ENCODE measurements at regions not wholly inside any gene's neighbourhood (a gene's known extent, or its start where the extent isn't known, plus 50 kb on each side); places are given as distances from the start of the nearest gene placed in this dataset.
"Not testable (repeated sequence)": the region's sequence is repeated elsewhere in the genome, so short reads cannot be mapped to it uniquely, and the experiment has no call there.

DNA sequence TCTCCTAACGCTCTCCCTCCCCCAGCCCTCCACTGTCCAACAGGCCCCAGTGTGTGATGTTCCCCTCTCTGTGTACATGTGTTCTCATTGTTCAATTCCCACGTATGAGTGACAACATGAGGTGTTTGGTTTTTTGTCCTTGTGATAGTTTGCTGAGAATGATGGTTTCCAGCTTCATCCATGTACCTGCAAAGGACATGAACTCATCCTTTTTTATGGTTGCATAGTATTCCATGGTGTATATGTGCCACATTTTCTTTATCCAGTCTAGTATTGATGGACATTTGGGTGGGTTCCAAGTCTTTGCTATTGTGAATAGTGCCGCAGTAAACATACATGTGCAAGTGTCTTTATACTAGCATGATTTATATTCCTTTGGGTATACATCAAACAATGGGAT is 347.4 kb downstream of the MAGEE1 start:
- DNase-seq (ENCODE audit: low spot score); H3K4me3 Mint-ChIP-seq; intact Hi-C loops (cut with micrococcal nuclease); H3K36me3 Mint-ChIP-seq (ENCODE audit: low read depth); H3K27ac Mint-ChIP-seq; H3K27me3 Mint-ChIP-seq (ENCODE audit: insufficient read depth); H3K4me1 Mint-ChIP-seq (ENCODE audit: low read depth); H3K9me3 Mint-ChIP-seq: not testable (repeated sequence)

DNA sequence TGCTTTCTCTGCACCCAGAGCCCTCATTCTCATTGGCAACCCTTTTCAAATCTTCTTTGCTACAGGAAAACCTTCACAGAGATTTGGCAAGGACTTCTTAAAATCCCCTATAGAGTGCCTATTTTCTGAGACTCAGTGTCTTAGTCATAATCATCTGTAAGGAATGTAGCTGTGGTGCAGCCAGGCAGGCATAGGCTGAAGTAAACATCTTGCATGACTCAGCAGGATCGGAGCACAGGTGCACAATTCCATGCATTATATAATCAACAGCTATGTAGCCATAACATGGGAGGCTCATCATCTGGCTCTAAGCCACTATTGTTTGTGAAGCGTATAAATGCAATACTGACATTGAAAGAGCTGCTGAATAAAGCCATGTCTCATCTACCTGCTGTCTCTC is 368.8 kb downstream of the MAGEE1 start:
- Mint-ChIP-seq H3K27ac (no peak overlapping the region), H3K36me3 (ENCODE audit: low read depth) (no peaks in the 10 kb centered on the region), H3K27me3 (ENCODE audit: insufficient read depth) (no peaks in the 10 kb centered on the region), H3K9me3 (no peaks in the 10 kb centered on the region), H3K4me3 (no peak overlapping the region), H3K4me1 (ENCODE audit: low read depth) (no peaks in the 10 kb centered on the region)
- no peak for DNase-seq (ENCODE audit: low spot score)
- intact Hi-C loops (cut with micrococcal nuclease) = no loop called here

DNA sequence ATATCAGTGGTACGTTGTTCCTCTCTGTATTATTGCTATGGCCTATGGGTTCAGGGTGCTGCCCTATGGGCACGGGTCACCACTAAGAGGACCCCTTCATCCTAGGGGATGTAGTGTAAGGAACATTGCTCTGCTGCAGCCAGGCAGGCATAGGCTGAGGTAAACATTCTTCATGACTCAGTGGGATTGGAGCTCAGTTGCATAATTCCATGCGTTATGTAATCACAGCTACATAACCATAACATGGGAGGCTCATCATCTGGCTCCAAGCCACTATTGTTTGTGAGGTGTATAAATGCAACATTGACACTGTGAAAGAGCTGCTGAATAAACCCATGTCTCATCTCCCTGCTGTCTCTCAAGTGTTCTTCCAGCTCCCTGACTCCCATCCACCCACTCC is 375.2 kb downstream of the MAGEE1 start:
- Mint-ChIP-seq H3K36me3 (ENCODE audit: low read depth) (no peaks in the 10 kb centered on the region), H3K4me1 (ENCODE audit: low read depth) (no peaks in the 10 kb centered on the region), H3K27ac (no peak overlapping the region), H3K9me3 (no peaks in the 10 kb centered on the region), H3K27me3 (ENCODE audit: insufficient read depth) (no peaks in the 10 kb centered on the region), H3K4me3 (no peak overlapping the region)
- intact Hi-C loops (cut with micrococcal nuclease) = no loop called here
- no peak for DNase-seq (ENCODE audit: low spot score)

DNA sequence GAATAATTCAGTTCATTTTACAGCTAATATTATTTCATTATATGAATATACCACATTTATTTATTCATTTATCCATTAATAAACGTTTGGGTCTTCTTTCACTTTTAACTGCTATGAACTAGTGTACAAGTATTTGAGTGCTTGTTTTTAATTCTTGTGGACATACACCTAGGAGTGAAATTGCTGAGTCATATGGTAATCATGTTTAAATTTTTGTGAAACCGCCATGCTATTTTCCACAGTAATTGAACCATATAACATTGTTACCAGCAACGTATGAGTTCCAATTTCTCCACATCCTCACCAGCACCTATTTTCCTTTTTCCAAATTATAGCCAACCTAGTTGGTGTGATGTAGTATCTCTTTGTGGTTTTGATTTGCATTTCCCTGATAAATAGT is 388.2 kb downstream of the MAGEE1 start:
- no peaks in the 10 kb centered on the region for H3K9me3 Mint-ChIP-seq
- H3K4me3 Mint-ChIP-seq = no peak overlapping the region
- intact Hi-C loops (cut with micrococcal nuclease) = no loop called here
- no peak for DNase-seq (ENCODE audit: low spot score)
- no peaks in the 10 kb centered on the region for H3K4me1 Mint-ChIP-seq (ENCODE audit: low read depth)
- no peaks in the 10 kb centered on the region for H3K27me3 Mint-ChIP-seq (ENCODE audit: insufficient read depth)
- H3K27ac Mint-ChIP-seq = no peak overlapping the region
- H3K36me3 Mint-ChIP-seq (ENCODE audit: low read depth) = no peaks in the 10 kb centered on the region

DNA sequence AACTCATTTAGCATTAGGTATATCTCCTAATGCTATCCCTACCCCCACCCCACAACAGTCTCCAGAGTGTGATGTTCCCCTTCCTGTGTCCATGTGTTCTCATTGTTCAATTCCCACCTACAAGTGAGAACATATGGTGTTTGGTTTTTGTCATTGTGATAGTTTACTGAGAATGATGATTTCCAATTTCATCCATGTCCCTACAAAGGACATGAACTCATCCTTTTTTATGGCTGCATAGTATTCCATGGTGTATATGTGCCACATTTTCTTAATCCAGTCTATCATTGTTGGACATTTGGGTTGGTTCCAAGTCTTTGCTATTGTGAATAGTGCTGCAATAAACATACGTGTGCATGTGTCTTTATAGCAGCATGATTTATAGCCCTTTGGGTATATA is 389.8 kb downstream of the MAGEE1 start:
- H3K27me3 Mint-ChIP-seq (ENCODE audit: insufficient read depth); H3K27ac Mint-ChIP-seq; intact Hi-C loops (cut with micrococcal nuclease); H3K4me1 Mint-ChIP-seq (ENCODE audit: low read depth); H3K36me3 Mint-ChIP-seq (ENCODE audit: low read depth); H3K4me3 Mint-ChIP-seq; H3K9me3 Mint-ChIP-seq; DNase-seq (ENCODE audit: low spot score): not testable (repeated sequence)

DNA sequence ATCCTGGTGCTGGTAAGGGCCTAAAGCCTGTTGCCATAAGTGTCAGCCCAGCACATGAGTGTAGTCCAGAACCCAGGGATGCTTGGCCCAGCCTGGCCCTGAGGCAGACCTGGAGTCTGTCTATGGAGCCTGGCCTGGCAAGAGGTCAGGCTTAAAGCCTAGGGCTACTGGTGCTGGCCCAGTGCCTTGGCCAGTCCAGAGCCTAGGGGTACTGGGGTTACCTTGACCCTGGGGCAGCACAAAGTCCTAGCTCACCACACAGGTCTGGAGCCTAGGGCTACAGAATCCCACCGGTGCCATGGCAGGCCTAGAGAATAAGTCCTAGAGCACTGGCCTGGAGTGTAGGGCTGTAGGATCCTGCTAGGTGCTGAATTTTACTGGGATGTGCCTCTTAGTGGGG is 393.8 kb downstream of the MAGEE1 start:
- Mint-ChIP-seq H3K9me3 (no peaks in the 10 kb centered on the region), H3K4me3 (no peak overlapping the region), H3K36me3 (ENCODE audit: low read depth) (no peaks in the 10 kb centered on the region), H3K27me3 (ENCODE audit: insufficient read depth) (no peaks in the 10 kb centered on the region), H3K27ac (no peak overlapping the region), H3K4me1 (ENCODE audit: low read depth) (no peaks in the 10 kb centered on the region)
- no peak for DNase-seq (ENCODE audit: low spot score)
- intact Hi-C loops (cut with micrococcal nuclease) = no loop called here

DNA sequence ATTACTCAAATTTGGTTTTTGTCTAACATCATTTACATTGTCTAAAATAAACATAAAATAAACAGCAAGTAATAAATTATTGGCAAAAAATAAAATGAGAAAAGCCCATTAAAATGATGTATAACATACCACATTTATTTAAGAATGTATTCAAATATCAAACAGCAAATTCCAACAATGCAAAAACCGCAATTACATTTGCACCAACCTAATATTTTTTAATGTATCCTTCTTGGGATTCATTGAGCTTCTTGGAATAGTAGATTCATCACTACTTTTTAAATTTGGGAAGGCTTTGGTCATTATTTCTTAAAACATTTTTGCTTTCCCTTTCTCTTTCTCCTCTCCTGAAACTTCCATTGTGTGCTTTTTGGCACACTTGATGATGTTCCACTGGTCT is 400.2 kb downstream of the MAGEE1 start:
- H3K27me3 Mint-ChIP-seq (ENCODE audit: insufficient read depth) = no peaks in the 10 kb centered on the region

DNA sequence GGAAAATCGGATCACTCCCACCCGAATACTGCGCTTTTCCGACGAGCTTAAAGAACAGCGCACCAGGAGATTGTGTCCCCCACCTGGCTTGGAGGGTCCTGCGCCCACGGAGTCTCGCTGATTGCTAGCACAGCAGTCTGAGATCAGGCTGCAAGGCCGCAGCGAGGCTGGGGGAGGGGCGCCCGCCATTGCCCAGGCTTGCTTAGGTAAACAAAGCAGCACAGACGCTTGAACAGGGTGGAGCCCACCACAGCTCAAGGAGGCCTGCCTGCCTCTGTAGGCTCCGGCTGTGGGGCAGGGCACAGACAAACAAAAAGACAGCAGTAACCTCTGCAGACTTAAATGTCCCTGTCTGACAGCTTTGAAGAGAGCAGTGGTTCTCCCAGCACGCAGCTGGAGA is 413.4 kb downstream of the MAGEE1 start:
- DNase-seq (ENCODE audit: low spot score); H3K27ac Mint-ChIP-seq; intact Hi-C loops (cut with micrococcal nuclease); H3K27me3 Mint-ChIP-seq (ENCODE audit: insufficient read depth); H3K9me3 Mint-ChIP-seq; H3K36me3 Mint-ChIP-seq (ENCODE audit: low read depth); H3K4me1 Mint-ChIP-seq (ENCODE audit: low read depth); H3K4me3 Mint-ChIP-seq: not testable (repeated sequence)

More for the DNA sequence above, 400.2 kb downstream of the MAGEE1 start:
- H3K36me3 Mint-ChIP-seq (ENCODE audit: low read depth) = no peaks in the 10 kb centered on the region
- H3K9me3 Mint-ChIP-seq = no peaks in the 10 kb centered on the region
- intact Hi-C loops (cut with micrococcal nuclease) = no loop called here
- no peak overlapping the region for H3K4me3 Mint-ChIP-seq
- no peak overlapping the region for H3K27ac Mint-ChIP-seq
- no peak for DNase-seq (ENCODE audit: low spot score)
- H3K4me1 Mint-ChIP-seq (ENCODE audit: low read depth) = no peaks in the 10 kb centered on the region

DNA sequence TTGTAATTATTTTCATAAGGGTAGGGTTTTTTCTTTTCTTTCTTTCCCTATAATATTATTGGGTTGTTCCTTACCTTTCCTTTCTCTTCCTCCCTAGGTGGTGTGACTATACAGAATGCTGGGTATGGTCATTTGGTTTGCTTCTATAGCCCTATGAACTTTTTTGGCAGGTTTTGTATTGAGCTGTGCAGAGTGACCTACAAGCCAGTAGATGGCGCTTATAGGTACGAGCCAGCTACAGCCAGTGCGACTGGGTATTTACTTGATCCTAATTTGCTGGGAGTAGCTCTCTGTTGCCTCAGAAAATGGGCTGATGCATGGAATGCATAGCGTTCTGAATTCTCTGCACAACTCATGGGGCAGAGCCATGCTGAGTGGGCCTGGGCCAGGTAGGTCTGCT is 423.3 kb downstream of the MAGEE1 start:
- no peak overlapping the region for H3K27ac Mint-ChIP-seq

DNA sequence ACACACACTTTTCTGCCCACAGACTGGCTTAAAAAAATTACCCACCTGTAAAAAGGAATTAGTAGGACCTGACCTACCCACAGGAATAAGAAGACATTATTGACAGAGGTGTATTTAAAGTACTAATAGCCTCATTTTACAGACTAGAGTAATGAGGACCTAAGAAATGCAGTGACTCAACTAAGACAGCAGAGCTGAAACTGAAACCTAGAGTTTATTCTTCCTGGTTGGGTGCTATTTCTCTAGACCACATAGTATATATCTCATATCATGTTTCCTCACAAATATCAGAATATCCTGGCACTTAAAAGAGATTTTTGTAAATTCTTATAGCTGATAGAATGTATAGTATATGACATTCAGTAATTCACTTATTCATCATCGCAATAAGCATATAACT is 435.0 kb downstream of the MAGEE1 start:
- Mint-ChIP-seq H3K4me3 (no peak overlapping the region), H3K4me1 (ENCODE audit: low read depth) (no peaks in the 10 kb centered on the region), H3K27me3 (ENCODE audit: insufficient read depth) (no peaks in the 10 kb centered on the region), H3K9me3 (no peaks in the 10 kb centered on the region), H3K36me3 (ENCODE audit: low read depth) (no peaks in the 10 kb centered on the region), H3K27ac (no peak overlapping the region)
- intact Hi-C loops (cut with micrococcal nuclease) = no loop called here
- no peak for DNase-seq (ENCODE audit: low spot score)

More for the DNA sequence above, 423.3 kb downstream of the MAGEE1 start:
- H3K27me3 Mint-ChIP-seq (ENCODE audit: insufficient read depth) = no peaks in the 10 kb centered on the region
- H3K4me3 Mint-ChIP-seq = no peak overlapping the region
- intact Hi-C loops (cut with micrococcal nuclease) = no loop called here
- H3K9me3 Mint-ChIP-seq = peaks cover 4% of the 10 kb centered on the region
- H3K4me1 Mint-ChIP-seq (ENCODE audit: low read depth) = no peaks in the 10 kb centered on the region
- no peaks in the 10 kb centered on the region for H3K36me3 Mint-ChIP-seq (ENCODE audit: low read depth)
- DNase-seq (ENCODE audit: low spot score) = no peak

DNA sequence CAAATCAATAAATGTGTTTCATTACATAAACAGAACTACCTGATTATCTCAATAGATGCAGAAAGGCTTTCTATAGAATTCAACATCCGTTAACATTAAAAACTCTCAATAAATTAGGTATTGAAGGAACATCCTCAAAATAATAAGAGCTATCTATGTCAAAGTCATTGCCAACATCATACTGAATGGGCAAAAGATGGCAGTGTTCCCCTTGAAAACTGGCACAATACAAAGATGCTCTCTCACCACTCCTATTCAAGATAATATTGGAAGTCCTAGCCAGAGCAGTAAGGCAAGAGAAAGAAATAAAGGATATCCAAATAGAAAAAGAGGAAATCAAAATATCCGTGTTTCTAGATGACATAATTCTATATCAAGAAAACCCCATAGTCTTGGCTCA is 466.4 kb downstream of the MAGEE1 start:
- no peak overlapping the region for H3K4me3 Mint-ChIP-seq
- no peaks in the 10 kb centered on the region for H3K36me3 Mint-ChIP-seq (ENCODE audit: low read depth)
- H3K9me3 Mint-ChIP-seq = peaks cover 4% of the 10 kb centered on the region
- H3K4me1 Mint-ChIP-seq (ENCODE audit: low read depth) = no peaks in the 10 kb centered on the region
- intact Hi-C loops (cut with micrococcal nuclease) = no loop called here
- no peak overlapping the region for H3K27ac Mint-ChIP-seq
- no peak for DNase-seq (ENCODE audit: low spot score)
- no peaks in the 10 kb centered on the region for H3K27me3 Mint-ChIP-seq (ENCODE audit: insufficient read depth)

DNA sequence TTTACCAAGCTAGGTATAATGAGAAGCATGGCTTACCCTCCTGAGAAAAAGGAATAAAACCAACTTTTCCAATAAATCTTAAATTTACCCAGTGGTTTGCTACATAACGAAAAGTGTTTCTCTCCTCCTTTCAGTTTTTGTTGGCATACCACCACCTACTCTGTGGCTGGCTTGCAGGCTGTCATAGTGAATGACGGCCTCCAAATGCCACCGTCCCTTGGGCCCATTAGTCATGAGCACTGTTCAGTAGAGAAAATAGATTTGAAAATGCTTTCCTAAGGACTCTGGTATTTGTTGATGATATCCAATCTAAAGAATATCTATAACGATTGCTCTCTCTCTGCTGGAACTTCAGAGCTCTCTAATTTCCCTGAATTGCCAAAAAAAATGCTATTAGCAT is 488.3 kb downstream of the MAGEE1 start:
- intact Hi-C loops (cut with micrococcal nuclease) = no loop called here
- Mint-ChIP-seq H3K27me3 (ENCODE audit: insufficient read depth) (no peaks in the 10 kb centered on the region), H3K4me3 (no peak overlapping the region), H3K9me3 (peaks cover 6% of the 10 kb centered on the region), H3K27ac (no peak overlapping the region), H3K36me3 (ENCODE audit: low read depth) (no peaks in the 10 kb centered on the region), H3K4me1 (ENCODE audit: low read depth) (no peaks in the 10 kb centered on the region)
- no peak for DNase-seq (ENCODE audit: low spot score)

DNA sequence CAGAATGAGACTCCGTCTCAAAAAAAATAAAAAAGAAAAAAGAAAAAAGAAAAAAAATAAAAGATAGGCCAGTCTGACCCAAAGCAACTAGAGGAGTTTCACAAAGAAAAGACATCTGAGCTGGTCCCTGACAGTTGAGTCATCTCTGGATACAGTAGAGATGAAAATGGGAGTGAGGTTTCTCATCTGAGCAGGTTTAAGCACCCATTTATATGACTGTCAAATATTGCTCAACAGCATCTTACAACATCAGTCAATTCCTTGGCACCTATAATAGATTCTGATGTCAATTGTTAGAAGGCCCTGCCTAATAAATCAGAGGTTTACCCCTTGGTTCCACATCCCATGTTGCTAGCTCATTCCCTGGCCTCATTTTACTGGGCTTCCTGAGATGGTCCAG is 490.5 kb downstream of the MAGEE1 start:
- Mint-ChIP-seq H3K36me3 (ENCODE audit: low read depth) (no peaks in the 10 kb centered on the region), H3K9me3 (peaks cover 6% of the 10 kb centered on the region), H3K27me3 (ENCODE audit: insufficient read depth) (no peaks in the 10 kb centered on the region), H3K4me1 (ENCODE audit: low read depth) (no peaks in the 10 kb centered on the region), H3K4me3 (no peak overlapping the region), H3K27ac (no peak overlapping the region)
- no peak for DNase-seq (ENCODE audit: low spot score)
- intact Hi-C loops (cut with micrococcal nuclease) = no loop called here

DNA sequence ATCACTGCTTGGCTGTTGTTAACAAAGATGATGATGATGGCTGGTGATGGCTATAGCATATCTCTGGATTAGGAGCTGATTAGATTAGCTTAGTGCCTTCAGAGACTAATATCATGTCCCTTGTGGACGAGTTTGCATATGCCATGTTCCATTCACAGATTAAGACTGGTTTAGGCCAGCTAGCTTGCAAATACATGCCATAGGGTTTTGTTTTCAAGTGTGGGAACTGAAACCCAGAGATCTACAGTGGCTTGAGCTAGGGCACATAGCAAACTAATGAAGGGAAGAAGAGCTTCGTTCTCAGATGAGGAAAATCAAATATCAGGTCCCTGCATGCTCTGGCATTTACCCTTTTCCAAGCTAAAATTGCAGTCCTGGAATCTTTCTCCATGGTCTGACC is 492.3 kb downstream of the MAGEE1 start:
- peaks cover 3% of the 10 kb centered on the region for H3K9me3 Mint-ChIP-seq
- intact Hi-C loops (cut with micrococcal nuclease) = no loop called here
- no peaks in the 10 kb centered on the region for H3K36me3 Mint-ChIP-seq (ENCODE audit: low read depth)

More for the DNA sequence above, 492.3 kb downstream of the MAGEE1 start:
- no peaks in the 10 kb centered on the region for H3K27me3 Mint-ChIP-seq (ENCODE audit: insufficient read depth)
- no peaks in the 10 kb centered on the region for H3K4me1 Mint-ChIP-seq (ENCODE audit: low read depth)
- H3K27ac Mint-ChIP-seq = no peak overlapping the region
- no peak for DNase-seq (ENCODE audit: low spot score)
- H3K4me3 Mint-ChIP-seq = no peak overlapping the region

Data from activated T-helper 1 cell treated with anti-CD3 and anti-CD28 coated beads, Interleukin-12 subunit alpha, Interleukin-12 subunit beta, Interleukin-2, Interleukin-4 antibody, amounts not matched to agents 30 ng/mL and 10 ng/mL and 1 ng/mL, durations not matched to agents 14 hours and 24 hours and 36 hours (primary cell).